Astrocyte (in vitro differentiated cells and primary cell): ENCODE measurements at regions not wholly inside any gene's neighbourhood (a gene's known extent, or its start where the extent isn't known, plus 50 kb on each side); places are given as distances from the start of the nearest gene placed in this dataset.

Experiments
- CTCF ChIP-seq: IDR thresholded peaks from 2 replicates; pipeline ENCODE4 v1.5.1; 2011; ENCODE audit warnings: low read depth, mild to moderate bottlenecking, inconsistent platforms, low read length, moderate library complexity; ENCODE audit not compliant: insufficient read depth
- EZH2 ChIP-seq: IDR thresholded peaks from 2 replicates; pipeline ENCODE4 v1.6.1; 2012; ENCODE audit warnings: mild to moderate bottlenecking, low read length, inconsistent platforms; ENCODE audit not compliant: insufficient read depth

GRCh38 chr3:109643590-109643989 is 306.2 kb upstream of the DPPA4 start:
- TF ChIP-seq CTCF: no peak
- TF ChIP-seq EZH2: no peak
